OCI-LY7 (cell line): ENCODE measurements at regions not wholly inside any gene's neighbourhood (a gene's known extent, or its start where the extent isn't known, plus 50 kb on each side); places are given as distances from the start of the nearest gene placed in this dataset.

Experiments
- BruUV-seq: library from RNA; stranded (reverse); fragments of 400-500 nt; replicated peaks from 2 replicates; lab custom pipeline; 2021; lab: Mats Ljungman, UMichigan
- CTCF ChIA-PET: fragments of 300-600 bp; sonication (Branson Sonifier 250); formaldehyde crosslinking; loops from one replicate; lab custom pipeline; 2022; ENCODE audit warnings: antibody characterized with exemption; ENCODE audit not compliant: unreplicated experiment; lab: Charles Lee
- POLR2A ChIA-PET: fragments of 300-600 bp; sonication (Branson Sonifier 250); formaldehyde crosslinking; loops from one replicate; lab custom pipeline; 2022; ENCODE audit warnings: antibody characterized with exemption; lab: Charles Lee
- DNase-seq: peaks from one replicate; pipeline ENCODE4 v3.0.0-alpha.2; 2015; ENCODE audit warnings: low spot score
- H2AFZ ChIP-seq: fragments of 200-600 bp; sonication (generic), shearing (Covaris generic); 2 replicates; pipeline ENCODE4 v1.6.1; 2014; ENCODE audit warnings: mild to moderate bottlenecking, antibody characterized with exemption, low read length, moderate library complexity
- H3K27ac ChIP-seq: fragments of 200-600 bp; sonication (generic); 2 replicates; pipeline ENCODE4 v1.5.1; 2014; ENCODE audit warnings: mixed run types, low read depth, mild to moderate bottlenecking, moderate library complexity, low read length, inconsistent platforms; ENCODE audit not compliant: poor library complexity, severe bottlenecking
- H3K36me3 ChIP-seq: fragments of 200-600 bp; sonication (generic); 2 replicates; pipeline ENCODE4 v1.6.1; 2014; ENCODE audit warnings: mild to moderate bottlenecking, antibody characterized with exemption, low read length, moderate library complexity, mixed read lengths; ENCODE audit not compliant: insufficient read depth
- H3K4me1 ChIP-seq: fragments of 200-600 bp; sonication (generic); 2 replicates; pipeline ENCODE4 v1.5.1; 2014; ENCODE audit warnings: mild to moderate bottlenecking, low read length; ENCODE audit not compliant: insufficient read depth, poor library complexity, severe bottlenecking
- H3K4me2 ChIP-seq: fragments of 200-600 bp; sonication (generic); 2 replicates; pipeline ENCODE4 v1.6.1; 2014; ENCODE audit warnings: mild to moderate bottlenecking, low read length
- H3K4me3 ChIP-seq: fragments of 200-600 bp; sonication (generic); 2 replicates; pipeline ENCODE4 v1.5.1; 2014; ENCODE audit warnings: mild to moderate bottlenecking, low read depth, low read length; ENCODE audit not compliant: poor library complexity, severe bottlenecking
- H3K79me2 ChIP-seq: fragments of 200-600 bp; sonication (generic); 2 replicates; pipeline ENCODE4 v1.6.1; 2016; ENCODE audit warnings: low read depth, mild to moderate bottlenecking, low read length, moderate library complexity, mixed read lengths; ENCODE audit not compliant: insufficient read depth
- H3K9me2 ChIP-seq: fragments of 200-600 bp; sonication (generic); 2 replicates; pipeline ENCODE4 v1.6.1; 2016; ENCODE audit warnings: mild to moderate bottlenecking, low read length, mixed read lengths; ENCODE audit not compliant: insufficient read depth
- H3K9me3 ChIP-seq: fragments of 200-600 bp; sonication (generic); 2 replicates; pipeline ENCODE4 v1.6.1; 2014; ENCODE audit warnings: mild to moderate bottlenecking, mixed run types, low read length, mixed read lengths
- H4K20me1 ChIP-seq: fragments of 200-600 bp; sonication (generic); 2 replicates; pipeline ENCODE4 v1.6.1; 2014; ENCODE audit warnings: mild to moderate bottlenecking, antibody characterized with exemption, low read length, moderate library complexity, mixed read lengths; ENCODE audit not compliant: insufficient read depth
- CTCF ChIP-seq: fragments of 200-600 bp; sonication (generic); conservative IDR thresholded peaks from 2 replicates; pipeline ENCODE4 v1.5.1; 2014; ENCODE audit warnings: mild to moderate bottlenecking, antibody characterized with exemption, low read length, moderate library complexity, mixed read lengths
- EZH2phosphoT487 ChIP-seq: fragments of 200-600 bp; sonication (generic); IDR thresholded peaks from 2 replicates; pipeline ENCODE4 v1.6.1; 2018; ENCODE audit warnings: low read depth, borderline replicate concordance, mild to moderate bottlenecking, mixed run types, antibody characterized with exemption, low read length, moderate library complexity, mixed read lengths
- intact Hi-C: fragments of 100-400 bp; cut with micrococcal nuclease; formaldehyde crosslinking; loops from one replicate; pipeline ENCODE4 v1.10.0; 2022; ENCODE audit not compliant: unreplicated experiment

- Histone ChIP-seq H2AFZ (no peak overlapping the region), H3K36me3 (no peaks in the 10 kb centered on the region)
- POLR2A ChIA-PET, result no interaction called here
Measured at GRCh38 chr3:103818800-103819199, 1384.0 kb downstream of the ZPLD1 start.

GRCh38 chr3:103825586-103825985 lies 1390.8 kb downstream of the ZPLD1 start:
- intact Hi-C loops, result no loop called here
- Histone ChIP-seq H3K79me2 (no peaks in the 10 kb centered on the region), H4K20me1 (no peaks in the 10 kb centered on the region), H3K36me3 (no peaks in the 10 kb centered on the region), H3K9me3 (no peaks in the 10 kb centered on the region), H3K27ac (no peak overlapping the region), H3K4me2 (no peak overlapping the region), H3K4me3 (no peak overlapping the region), H3K4me1 (no peaks in the 10 kb centered on the region), H3K9me2 (no peaks in the 10 kb centered on the region), H2AFZ (no peak overlapping the region)
- ChIA-PET CTCF (no interaction called here), POLR2A (no interaction called here)
- TF ChIP-seq EZH2phosphoT487, result no peak
- no peak for TF ChIP-seq CTCF
- no peak for DNase-seq
- no TSS peak for BruUV-seq

More at GRCh38 chr3:103818800-103819199, 1384.0 kb downstream of the ZPLD1 start:
- TF ChIP-seq EZH2phosphoT487, result no peak
- TF ChIP-seq CTCF, result no peak
- no peak overlapping the region for H3K27ac ChIP-seq
- no peaks in the 10 kb centered on the region for H3K4me1 ChIP-seq
- intact Hi-C loops, result no loop called here
- H3K9me3 ChIP-seq, result no peaks in the 10 kb centered on the region
- no TSS peak for BruUV-seq
- no peak overlapping the region for H3K4me2 ChIP-seq
- no peak overlapping the region for H3K4me3 ChIP-seq
- CTCF ChIA-PET, result no interaction called here
- H3K9me2 ChIP-seq, result no peaks in the 10 kb centered on the region
- no peak for DNase-seq
- no peaks in the 10 kb centered on the region for H3K79me2 ChIP-seq
- H4K20me1 ChIP-seq, result no peaks in the 10 kb centered on the region

- Histone ChIP-seq H3K9me3 (no peaks in the 10 kb centered on the region), H3K4me3 (no peak overlapping the region), H3K79me2 (no peaks in the 10 kb centered on the region), H3K36me3 (no peaks in the 10 kb centered on the region), H3K9me2 (no peaks in the 10 kb centered on the region), H3K4me2 (no peak overlapping the region), H4K20me1 (no peaks in the 10 kb centered on the region), H3K4me1 (no peaks in the 10 kb centered on the region), H3K27ac (no peak overlapping the region), H2AFZ (no peak overlapping the region)
- POLR2A ChIA-PET, result no interaction called here
- intact Hi-C loops, result no loop called here
- no TSS peak for BruUV-seq
- TF ChIP-seq EZH2phosphoT487 (no peak), CTCF (no peak)
- DNase-seq, result no peak
- CTCF ChIA-PET, result no interaction called here
Measured at GRCh38 chr3:103829723-103830326, 1395.0 kb downstream of the ZPLD1 start.
